GM19324 (cell line): ENCODE measurements at regions not wholly inside any gene's neighbourhood (a gene's known extent, or its start where the extent isn't known, plus 50 kb on each side); places are given as distances from the start of the nearest gene placed in this dataset.

Experiments used
- ATAC-seq: cut with Tn5 transposase; IDR thresholded peaks from one replicate; pipeline ENCODE4 v1.9.1; 2021; ENCODE audit warnings: mild to moderate bottlenecking, moderate library complexity; ENCODE audit not compliant: unreplicated experiment, low FRiP score

DNA sequence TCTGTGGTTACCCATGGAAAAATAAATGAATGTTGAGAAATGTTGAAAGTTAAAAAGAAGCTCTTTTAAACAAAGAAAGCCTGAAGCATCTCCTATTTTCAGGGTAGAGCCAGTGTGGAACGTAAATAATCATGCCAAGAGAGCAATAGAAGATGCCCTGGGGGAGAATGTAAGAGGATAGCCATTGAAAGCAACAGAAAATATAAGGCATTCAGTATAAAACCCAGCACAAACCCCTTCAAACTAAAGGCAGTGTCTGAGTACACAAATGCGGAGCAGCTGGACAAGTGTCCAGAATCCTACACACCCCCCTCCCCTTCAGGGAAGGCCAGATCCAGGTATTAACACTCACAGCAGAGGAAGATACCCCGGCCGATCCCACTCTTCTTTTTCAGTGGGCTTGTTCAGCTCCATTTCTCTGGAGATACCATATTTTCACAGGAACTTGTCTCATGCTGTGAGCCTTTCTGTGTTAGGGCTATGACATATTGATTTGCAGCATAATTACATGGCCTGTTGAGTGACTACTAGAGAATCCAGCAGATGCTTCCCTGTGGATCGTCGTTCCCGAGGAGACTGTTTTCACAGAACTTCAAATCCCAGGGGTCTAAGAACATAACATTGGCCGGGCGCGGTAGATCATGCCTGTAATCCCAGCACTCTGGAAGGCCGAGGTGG lies 101.2 kb downstream of the PLK2 start:
- no peak for ATAC-seq

DNA sequence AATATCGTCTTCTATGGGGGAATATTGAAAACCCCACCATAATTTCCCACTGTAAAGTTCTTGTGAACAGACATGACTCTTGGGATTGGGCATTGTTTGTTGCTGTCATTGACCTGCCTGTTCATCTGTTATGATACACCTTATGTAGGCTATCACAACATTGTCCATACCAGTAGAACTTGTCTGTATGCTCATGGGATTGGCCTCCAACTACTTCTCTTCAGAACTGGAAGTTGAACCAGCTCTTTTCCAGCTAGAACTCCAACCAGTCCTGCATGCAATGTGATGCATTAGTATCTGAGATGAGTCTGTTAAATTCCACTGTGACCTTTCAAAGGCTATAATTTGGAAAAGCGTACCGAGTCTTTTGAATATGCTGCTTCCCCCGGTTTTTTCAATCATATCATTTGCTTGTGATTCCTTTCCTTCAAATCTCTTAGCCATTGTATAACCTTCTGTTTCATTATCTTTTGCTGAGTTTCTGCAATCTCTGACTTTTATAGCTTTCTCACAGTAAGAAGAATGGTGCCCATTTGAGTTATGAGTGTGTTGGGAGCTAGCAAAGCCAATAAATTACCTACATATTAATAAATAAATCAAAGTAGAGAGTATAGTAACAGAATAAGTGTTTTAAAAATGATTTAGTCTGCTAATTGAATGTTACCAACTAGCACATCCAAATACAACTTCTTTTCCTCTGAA lies 101.9 kb downstream of the PLK2 start:
- no peak for ATAC-seq

DNA sequence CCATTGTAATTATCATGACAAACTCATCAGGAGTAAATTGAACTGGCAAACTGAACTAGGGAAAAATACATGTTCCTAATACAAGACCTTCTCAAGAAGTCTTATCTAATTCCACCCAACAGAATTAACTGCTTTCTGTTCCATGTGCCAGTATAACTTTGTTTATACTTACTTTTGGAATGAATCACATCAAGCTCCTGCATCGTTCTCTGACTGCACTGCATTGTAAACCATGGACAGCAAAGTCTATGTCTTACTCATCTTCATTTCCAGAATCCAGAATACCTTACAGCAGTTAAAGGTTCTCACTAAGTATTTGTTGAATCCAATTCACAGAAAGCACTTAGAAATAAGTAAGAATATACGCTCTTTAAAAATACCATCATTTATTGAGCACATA lies 102.8 kb downstream of the PLK2 start:
- no peak for ATAC-seq

DNA sequence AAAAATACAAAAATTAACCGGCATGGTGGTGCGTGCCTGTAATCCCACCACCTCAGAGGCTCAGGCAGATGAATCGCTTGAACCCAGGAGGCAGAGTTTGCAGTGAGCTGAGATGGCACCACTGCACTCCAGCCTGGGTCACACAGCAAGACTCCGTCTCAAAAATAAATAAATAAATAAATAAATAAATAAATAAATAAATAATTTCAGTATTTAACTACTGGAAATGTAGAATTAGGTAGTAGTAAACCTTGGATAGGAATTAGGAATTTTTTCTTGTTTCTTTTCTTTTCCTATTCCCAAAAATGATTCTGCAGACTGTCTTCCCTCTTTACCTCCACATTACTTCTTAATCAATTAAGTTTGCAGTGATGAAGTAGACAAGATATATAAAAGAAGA lies 103.2 kb downstream of the PLK2 start:
- ATAC-seq, result no peak

DNA sequence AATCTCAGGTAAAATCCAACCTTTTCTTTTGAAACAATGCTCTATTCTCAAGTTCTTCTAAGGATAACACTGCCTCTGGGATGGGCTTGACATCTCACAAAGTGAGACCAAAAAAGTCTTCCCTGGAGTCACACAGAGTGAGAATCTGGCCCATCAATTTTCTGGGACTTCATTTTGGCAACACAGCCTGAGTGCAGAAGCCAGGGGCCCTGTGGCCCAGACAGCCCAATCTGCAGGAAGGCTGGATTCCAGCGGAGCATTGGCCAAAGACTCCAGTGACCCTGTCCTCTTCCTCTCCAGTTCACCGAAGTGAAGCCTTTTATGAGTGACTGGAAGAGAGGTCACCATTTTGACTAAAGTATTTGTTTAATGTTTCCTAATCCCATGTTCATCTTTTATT lies 105.1 kb downstream of the PLK2 start:
- no peak for ATAC-seq

DNA sequence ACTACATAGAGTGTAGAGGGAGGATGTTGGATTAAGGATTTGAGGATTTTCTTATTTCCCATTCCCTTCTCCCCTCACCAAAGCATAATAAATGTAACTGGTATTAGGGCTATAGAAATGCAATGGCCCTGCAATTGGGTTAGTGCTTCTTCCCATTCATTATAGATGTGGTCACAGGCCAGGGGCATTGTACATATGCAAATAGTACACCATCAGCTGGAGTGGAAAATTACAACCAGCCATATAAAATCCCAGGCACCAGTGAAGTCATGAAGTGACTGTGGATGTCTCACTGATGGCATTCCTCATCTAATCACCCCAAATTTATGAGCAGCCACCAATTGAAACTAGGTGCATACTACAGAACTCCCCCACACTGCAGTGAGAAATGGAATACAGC lies 105.9 kb downstream of the PLK2 start:
- ATAC-seq, result no peak

DNA sequence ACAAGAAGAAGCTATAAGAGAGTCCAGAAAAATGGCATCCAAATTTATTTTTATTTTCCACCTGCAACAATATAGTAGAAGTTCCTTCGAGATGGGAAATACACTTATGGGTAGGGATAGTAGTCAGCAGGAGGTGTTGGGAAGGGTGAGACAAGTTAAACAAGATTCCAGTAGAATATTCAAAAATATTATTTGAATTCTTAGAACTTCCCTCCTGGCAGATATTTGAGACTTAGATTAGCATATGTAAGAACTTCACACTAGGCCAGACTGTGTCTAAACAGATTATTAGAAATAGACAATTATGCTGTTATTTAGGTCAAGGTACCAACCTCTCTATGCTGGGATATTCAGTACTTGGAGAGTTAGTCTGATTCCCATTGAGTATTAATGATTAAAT lies 108.7 kb downstream of the PLK2 start:
- ATAC-seq, result no peak

DNA sequence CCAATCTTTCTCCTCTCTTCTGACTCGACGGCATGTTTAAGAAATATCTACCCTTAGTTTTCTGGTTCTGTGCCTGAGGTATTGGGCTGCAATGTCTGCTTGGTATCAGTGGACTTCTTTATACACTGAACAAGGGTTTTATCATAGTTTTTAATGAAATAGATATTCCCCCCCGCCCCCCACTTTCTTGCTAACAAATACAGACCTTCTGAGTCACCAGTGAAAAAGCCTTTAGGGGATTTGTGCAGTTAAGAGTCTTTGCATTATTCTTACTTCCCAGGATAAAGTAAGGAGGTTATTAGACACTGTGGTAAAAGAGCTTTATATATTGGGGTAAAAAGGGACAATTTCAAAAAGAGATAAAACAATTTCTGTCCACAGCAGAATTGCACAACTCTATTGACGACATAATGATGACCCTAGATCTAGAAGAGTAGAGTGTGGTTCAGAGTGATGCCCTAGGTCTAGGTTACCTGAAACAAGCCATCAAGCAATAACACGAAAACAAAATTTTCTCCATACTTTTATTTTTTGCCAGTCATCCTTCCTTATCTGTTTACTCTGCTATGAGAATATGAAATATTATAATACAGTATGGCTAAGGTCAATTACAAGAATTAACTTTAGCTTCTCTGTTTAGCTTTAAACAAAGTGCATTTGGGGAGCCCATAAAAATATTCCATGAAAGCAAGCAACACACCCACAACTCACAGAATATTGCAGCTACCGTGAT lies 110.7 kb downstream of the PLK2 start:
- no peak for ATAC-seq

DNA sequence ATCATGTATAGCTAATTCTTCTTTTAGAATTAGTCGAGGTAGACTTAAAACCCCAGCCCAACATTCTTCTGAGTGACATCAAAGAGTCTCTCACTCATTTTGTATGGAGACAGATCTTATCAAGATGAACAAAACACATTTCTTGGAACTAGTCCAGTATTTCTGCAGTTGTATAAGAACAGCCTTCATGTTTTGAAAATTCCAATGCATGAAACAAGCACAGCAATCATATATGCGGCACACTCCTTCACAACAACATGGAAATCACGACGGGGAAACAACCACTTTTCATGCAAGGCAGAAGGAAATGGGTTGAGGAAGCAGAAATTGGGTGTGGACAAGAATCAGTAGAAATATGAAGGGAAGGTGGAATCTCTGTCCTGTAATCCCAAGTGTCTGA lies 113.8 kb downstream of the PLK2 start:
- no peak for ATAC-seq

DNA sequence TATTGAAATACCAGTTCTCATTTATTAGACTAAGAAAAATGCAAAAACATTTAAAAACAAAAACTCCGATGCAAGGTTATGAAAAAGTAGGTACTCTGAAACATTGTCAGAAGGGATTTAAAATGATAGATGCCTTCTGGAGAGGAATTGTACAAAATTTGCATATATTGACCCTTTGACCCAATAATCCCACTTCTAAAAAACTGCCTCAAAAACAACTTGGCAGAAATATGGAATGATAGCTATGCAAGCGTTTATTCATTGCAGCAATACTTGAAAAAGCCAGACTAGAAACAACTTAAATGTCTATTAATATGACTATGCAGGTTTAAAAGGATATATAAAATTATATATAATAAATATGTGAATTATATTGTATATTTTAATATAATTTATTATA lies 118.4 kb downstream of the PLK2 start:
- ATAC-seq, result no peak

DNA sequence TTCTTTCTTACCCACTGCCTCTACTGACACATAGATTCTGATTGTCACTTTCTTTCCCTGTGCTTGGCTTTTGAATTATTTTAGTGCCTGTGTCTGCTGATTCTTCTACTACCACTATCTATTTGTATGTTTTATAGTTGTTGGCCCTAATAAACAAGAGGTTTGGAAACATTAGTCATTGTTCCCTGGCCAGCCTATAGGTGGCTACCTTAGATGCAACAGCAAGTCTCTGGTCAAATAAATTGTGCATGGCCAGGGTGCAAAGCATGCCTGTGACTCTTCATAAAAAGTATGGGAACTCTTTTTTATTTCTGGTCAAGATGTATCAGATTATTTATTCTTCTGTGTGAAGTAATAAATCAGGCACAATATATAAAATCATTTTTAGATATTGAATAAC lies 124.4 kb downstream of the PLK2 start:
- ATAC-seq, result no peak

DNA sequence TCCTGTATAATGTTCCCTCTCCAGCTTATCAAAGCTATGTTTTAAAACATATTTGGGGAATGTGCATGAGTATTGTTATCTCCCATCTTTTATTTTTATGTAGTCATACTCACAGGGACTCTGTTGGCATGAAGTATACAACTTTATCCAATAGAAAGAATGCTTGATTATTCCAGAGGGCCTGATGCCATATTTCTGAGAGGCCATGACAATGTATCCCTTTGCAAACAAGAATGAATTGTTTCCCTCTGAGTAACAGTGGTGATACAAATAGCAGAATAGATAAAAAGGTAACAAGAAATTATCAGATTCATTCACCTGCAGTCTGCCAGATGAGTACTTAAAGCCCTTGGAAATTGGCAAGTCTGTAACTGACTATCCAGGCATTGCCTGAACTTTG lies 125.9 kb downstream of the PLK2 start:
- no peak for ATAC-seq

DNA sequence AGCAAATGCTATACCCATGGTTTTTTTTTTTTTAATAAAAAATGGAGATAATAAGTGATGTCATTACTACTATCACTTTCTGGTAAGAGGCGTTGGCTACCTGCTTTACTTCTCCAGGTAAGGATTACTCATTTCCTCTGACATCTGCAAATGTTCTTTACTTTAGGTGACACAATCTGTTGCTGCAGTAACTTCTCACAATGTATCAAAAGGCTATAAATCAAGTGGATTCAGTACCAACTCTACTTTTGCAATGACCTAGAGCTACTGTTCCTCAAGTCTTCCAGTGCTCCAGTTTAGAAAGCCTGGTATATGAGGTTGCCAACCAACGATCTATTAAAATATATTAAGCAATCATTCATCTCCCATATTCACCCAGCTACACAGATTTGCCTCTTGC lies 129.1 kb downstream of the PLK2 start:
- ATAC-seq, result no peak

DNA sequence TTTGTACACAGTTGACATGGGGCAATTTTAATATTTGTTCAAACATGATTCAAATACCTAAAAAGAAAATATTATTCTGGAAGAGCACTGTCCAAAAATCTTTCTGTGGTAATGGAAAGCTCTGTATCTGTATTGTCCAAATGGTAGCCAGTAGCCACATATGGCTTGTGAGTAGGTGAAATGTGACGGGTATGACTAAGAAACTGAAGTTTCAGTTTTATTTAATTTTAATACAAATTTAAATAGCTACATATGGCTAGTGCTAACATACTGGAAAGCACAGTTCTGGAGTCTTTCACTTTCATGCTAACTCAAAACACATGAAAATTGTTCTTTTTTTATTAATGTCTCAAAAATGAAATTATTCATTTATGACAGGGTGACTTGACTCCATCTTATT lies 132.6 kb downstream of the PLK2 start:
- ATAC-seq, result no peak

DNA sequence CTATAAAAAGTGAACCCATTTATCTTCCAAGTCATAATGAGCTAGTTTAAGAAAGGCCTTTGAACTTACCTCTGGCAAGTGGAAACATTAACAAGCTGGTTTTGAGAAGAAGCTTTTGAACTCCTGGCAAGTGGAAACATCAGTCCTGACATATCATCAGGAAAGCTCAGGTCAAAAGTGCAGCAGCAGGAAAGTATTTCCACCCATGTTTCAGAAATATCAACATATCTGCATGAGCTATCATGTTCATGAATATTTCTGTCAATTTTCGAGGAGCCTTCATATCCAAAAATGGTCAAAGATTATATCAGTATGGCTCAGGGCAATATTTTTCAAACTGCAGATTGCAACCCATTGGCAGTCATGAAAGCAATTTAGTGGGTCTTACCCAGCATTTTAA lies 133.9 kb downstream of the PLK2 start:
- ATAC-seq, result no peak

DNA sequence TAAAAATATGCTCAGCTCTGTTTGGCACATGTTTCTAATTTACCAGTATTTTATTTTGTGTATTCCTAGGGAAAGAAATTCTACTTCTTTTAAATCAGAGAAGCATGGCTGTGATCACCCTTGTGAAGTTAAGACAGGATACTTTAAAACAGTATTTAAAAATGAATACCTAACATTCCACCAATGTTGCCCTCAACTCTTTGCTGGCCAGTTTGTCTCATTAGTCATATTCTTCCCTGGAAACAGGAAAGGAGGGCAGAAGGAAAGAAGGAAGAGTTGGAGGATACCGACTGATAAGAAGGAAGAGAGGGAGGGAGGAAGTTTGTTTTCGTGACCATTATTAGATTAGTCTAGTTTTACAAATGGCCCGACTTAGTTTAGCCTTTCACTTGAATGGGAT lies 137.4 kb downstream of the PLK2 start:
- no peak for ATAC-seq

DNA sequence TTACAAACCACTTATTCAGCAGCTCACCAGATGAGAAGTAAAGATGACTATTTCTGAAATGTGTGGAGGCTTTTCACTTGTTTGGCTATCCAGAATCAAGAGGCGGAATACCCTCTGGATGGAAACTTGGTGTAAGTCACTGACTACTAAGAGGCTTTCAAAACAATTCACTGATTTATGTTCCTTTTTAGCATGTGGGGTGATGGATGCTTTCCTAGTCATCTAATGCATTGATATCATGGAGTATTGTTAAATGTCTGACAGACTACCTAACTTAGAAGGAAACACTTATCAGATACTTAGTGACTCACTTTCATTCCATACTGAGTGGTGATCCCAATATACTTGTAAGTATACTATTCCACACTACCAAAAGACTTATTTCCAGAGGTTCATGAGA lies 141.4 kb downstream of the PLK2 start:
- no peak for ATAC-seq

DNA sequence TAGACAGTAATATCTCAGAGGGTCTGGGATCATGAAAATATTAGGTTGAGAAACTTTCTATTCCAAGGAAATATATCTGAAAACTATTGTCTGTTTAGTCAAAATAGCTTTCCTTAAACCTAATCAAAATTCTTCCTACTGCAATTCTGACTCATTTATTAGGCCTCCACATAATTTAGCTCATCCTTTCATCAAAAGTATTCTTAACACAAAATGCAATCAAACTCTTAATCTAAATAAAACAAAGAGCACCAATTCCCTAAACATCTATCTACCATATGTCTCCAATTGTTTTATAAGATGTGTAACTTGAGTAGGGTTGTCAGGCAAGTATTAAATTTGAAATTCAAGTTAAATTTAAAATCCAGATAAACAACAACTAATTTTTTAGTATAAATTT lies 142.1 kb downstream of the PLK2 start:
- ATAC-seq, result no peak

DNA sequence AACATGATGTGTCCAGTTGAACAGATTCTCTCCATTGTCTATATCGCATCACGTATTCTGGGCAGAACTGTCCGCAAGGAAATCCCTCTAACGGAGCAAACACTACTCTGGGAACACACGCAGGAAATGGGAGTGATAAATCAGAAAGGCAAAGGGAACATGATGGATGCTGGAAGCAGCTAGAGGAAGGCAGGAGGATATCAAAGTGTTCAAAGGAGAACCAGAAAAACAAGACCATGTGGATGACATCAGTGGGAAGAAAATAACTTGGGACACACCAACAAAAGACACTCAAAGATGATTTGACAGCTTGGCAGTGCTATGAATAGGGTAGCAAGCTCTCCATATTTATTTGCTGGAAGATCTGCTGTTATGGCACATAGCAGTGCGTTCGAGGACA lies 142.9 kb downstream of the PLK2 start:
- no peak for ATAC-seq

DNA sequence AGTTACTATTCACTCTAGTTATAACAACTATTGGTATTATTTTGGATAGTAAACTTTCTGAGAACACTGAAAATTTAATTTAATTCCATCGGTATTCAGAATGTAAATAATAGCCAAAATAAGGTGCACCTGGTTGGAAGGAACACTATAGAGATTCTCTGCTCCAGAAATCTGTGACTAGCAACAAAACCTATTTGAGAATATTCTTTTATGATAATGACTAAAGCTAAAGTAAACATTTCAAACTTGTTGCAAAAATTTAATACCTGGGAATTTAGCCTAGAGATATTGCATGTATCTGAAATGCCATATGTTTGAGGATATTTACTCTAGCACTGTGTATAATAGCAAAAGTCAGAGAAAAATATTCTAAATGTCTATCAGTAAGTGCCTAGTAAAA lies 144.1 kb downstream of the PLK2 start:
- ATAC-seq, result no peak

DNA sequence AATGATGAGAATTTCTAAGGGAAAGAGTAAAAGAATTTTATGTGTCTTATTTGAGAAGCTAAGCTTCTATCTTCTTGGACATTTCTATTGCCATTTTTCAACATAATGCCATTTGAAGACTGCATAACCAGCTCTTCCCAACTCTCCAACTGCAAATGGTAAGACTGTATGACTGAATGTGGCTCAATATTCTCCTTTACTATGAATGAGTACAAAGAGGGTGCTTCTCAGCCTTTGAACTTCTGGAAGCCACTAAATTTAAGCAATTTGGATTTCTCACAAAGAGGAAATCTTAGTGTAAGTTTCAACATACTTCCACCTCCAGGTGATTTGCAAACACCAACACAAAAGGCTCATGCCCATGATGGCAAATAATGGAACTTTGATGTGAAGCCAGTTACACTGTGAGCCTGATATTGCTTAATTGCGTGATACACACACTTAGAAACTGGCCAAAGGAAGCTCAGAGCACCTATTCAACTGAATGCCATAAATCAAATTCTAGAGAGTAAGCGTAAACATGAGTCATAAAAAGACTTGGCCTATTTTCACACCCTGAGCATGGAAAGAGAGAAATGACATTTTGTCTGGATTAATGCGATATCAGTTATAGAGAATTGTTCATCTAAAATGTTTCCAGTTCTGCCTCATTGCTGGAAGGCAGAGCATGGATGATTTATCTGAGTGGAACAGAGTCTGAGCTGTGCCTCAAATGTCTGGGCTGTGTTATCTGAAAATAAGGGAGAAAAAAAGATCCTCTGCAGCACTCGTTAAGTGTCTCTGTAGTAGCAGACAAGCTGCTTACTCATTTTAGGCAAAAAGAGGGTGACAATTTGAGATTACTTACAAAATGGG lies 145.3 kb downstream of the PLK2 start:
- ATAC-seq, result no peak
